ENCODE measurements at regions not wholly inside any gene's neighbourhood (a gene's known extent, or its start where the extent isn't known, plus 50 kb on each side); places are given as distances from the start of the nearest gene placed in this dataset.

GRCh38 chr9:79213417-79214125 is 358.2 kb upstream of the TLE4 start:
- no peaks in the 10 kb centered on the region for H3K36me3 ChIP-seq
- intact Hi-C loops (cut with DNase I; ENCODE audit: low total_unique reads) = no loop called here
- no peak for DNase-seq
- TF ChIP-seq POLR2A (IDR thresholded peaks at IDR 0.05) (no peak), CTCF (IDR thresholded peaks at IDR 0.05) (no peak)
- H3K27ac ChIP-seq = no peak overlapping the region
- no peaks in the 10 kb centered on the region for H3K27me3 ChIP-seq
- H3K4me1 ChIP-seq = no peaks in the 10 kb centered on the region
- no peaks in the 10 kb centered on the region for H3K9me3 ChIP-seq
- H3K4me3 ChIP-seq = no peak overlapping the region

- Histone ChIP-seq H3K9me3 (no peaks in the 10 kb centered on the region), H3K4me1 (no peaks in the 10 kb centered on the region)
- intact Hi-C loops (cut with DNase I; ENCODE audit: low total_unique reads) = no loop called here
Measured at GRCh38 chr9:79215821-79216220, 355.9 kb upstream of the TLE4 start.

GRCh38 chr9:79220251-79220650 is 351.5 kb upstream of the TLE4 start:
- Histone ChIP-seq H3K4me3 (no peak overlapping the region), H3K27ac (no peak overlapping the region), H3K4me1 (no peaks in the 10 kb centered on the region), H3K27me3 (no peaks in the 10 kb centered on the region), H3K36me3 (no peaks in the 10 kb centered on the region), H3K9me3 (no peaks in the 10 kb centered on the region)
- TF ChIP-seq CTCF (IDR thresholded peaks at IDR 0.05) = no peak
- TF ChIP-seq POLR2A (IDR thresholded peaks at IDR 0.05) = no peak
- intact Hi-C loops (cut with DNase I; ENCODE audit: low total_unique reads) = no loop called here
- DNase-seq = no peak

More at GRCh38 chr9:79215821-79216220, 355.9 kb upstream of the TLE4 start:
- no peaks in the 10 kb centered on the region for H3K27me3 ChIP-seq
- no peaks in the 10 kb centered on the region for H3K36me3 ChIP-seq
- TF ChIP-seq CTCF (IDR thresholded peaks at IDR 0.05) (no peak), POLR2A (IDR thresholded peaks at IDR 0.05) (no peak)
- no peak overlapping the region for H3K4me3 ChIP-seq
- no peak for DNase-seq
- H3K27ac ChIP-seq = no peak overlapping the region

GRCh38 chr9:79220666-79221065 is 351.1 kb upstream of the TLE4 start:
- no peaks in the 10 kb centered on the region for H3K9me3 ChIP-seq
- no peaks in the 10 kb centered on the region for H3K4me1 ChIP-seq
- no peak overlapping the region for H3K27ac ChIP-seq
- TF ChIP-seq POLR2A (IDR thresholded peaks at IDR 0.05) (no peak), CTCF (IDR thresholded peaks at IDR 0.05) (no peak)
- H3K36me3 ChIP-seq = no peaks in the 10 kb centered on the region
- H3K4me3 ChIP-seq = no peak overlapping the region
- intact Hi-C loops (cut with DNase I; ENCODE audit: low total_unique reads) = no loop called here
- no peak for DNase-seq
- no peaks in the 10 kb centered on the region for H3K27me3 ChIP-seq

- no peaks in the 10 kb centered on the region for H3K27me3 ChIP-seq
- no peak overlapping the region for H3K27ac ChIP-seq
- no peaks in the 10 kb centered on the region for H3K4me1 ChIP-seq
- no peak overlapping the region for H3K4me3 ChIP-seq
- no peaks in the 10 kb centered on the region for H3K36me3 ChIP-seq
- TF ChIP-seq POLR2A (IDR thresholded peaks at IDR 0.05) (no peak), CTCF (IDR thresholded peaks at IDR 0.05) (no peak)
- intact Hi-C loops (cut with DNase I; ENCODE audit: low total_unique reads) = no loop called here
- no peak for DNase-seq
- no peaks in the 10 kb centered on the region for H3K9me3 ChIP-seq
Measured at GRCh38 chr9:79221084-79221483, 350.7 kb upstream of the TLE4 start.

Measured in uterus (tissue), 3 donors.